H1 (cell line): ENCODE measurements at regions not wholly inside any gene's neighbourhood (a gene's known extent, or its start where the extent isn't known, plus 50 kb on each side); places are given as distances from the start of the nearest gene placed in this dataset.

Source experiments
- CTCF ChIA-PET: fragments of 300-600 bp; sonication (Branson Sonifier 250); formaldehyde crosslinking; loops from one replicate; lab custom pipeline; 2021; ENCODE audit not compliant: partially characterized antibody; lab: Charles Lee
- POLR2A ChIA-PET: fragments of 300-600 bp; sonication (Branson Sonifier 250); formaldehyde crosslinking; loops from one replicate; lab custom pipeline; 2021; ENCODE audit warnings: inconsistent platforms; ENCODE audit not compliant: partially characterized antibody; lab: Charles Lee
- DNase-seq, 2 experiments: peaks; one replicate each; pipeline versions ENCODE4 v3.0.0 to v3.0.0-alpha.2; 2010 to 2022; ENCODE audit warnings: low spot score in 2 of 2, low read depth in 1 of 2, mixed read lengths in 1 of 2
- FAIRE-seq: peaks from 2 replicates; lab custom pipeline; 2011; peaks lifted over from hg19 to GRCh38; lab: Jason Lieb, UNC
- H2AFZ ChIP-seq: 2 replicates; pipeline ENCODE4 v1.8.1; 2012; ENCODE audit warnings: low read length, inconsistent platforms
- H2AK5ac ChIP-seq: 2 replicates; pipeline ENCODE4 v1.6.1; 2013; ENCODE audit warnings: low read depth, low read length
- H2BK120ac ChIP-seq: replicated peaks from 2 replicates; pipeline ENCODE3; 2013; ENCODE audit warnings: low read depth, low read length, inconsistent platforms
- H2BK12ac ChIP-seq: 2 replicates; pipeline ENCODE4 v1.6.1; 2013; ENCODE audit warnings: low read depth, low read length
- H2BK15ac ChIP-seq: 2 replicates; pipeline ENCODE4 v1.6.1; 2013; ENCODE audit warnings: low read length
- H2BK20ac ChIP-seq: 2 replicates; pipeline ENCODE4 v1.6.1; 2013; ENCODE audit warnings: low read length
- H2BK5ac ChIP-seq: 2 replicates; pipeline ENCODE4 v1.6.1; 2013; ENCODE audit warnings: low read depth, low read length
- H3K14ac ChIP-seq: 2 replicates; pipeline ENCODE4 v1.6.1; 2013; ENCODE audit warnings: inconsistent platforms; ENCODE audit not compliant: insufficient read length
- H3K18ac ChIP-seq: 2 replicates; pipeline ENCODE4 v1.6.1; 2013; ENCODE audit warnings: low read length; ENCODE audit errors: extremely low read depth
- H3K23ac ChIP-seq: 2 replicates; pipeline ENCODE4 v1.6.1; 2013; ENCODE audit warnings: inconsistent platforms; ENCODE audit not compliant: insufficient read length
- H3K23me2 ChIP-seq: 2 replicates; pipeline ENCODE4 v1.6.1; 2013; ENCODE audit warnings: low read depth, low read length
- H3K27ac ChIP-seq: 2 replicates; pipeline ENCODE4 v1.6.1; 2011; ENCODE audit warnings: low read depth, low read length, inconsistent platforms
- H3K27me3 ChIP-seq, 4 experiments: replicated peaks in 1 of 4; 1 replicate in 1 of 4; 2 replicates in 3 of 4; pipeline versions ENCODE4 v1.6.1 to v1.8.1; 2011 to 2013; ENCODE audit warnings: low read length in 3 of 4, mild to moderate bottlenecking in 3 of 4, inconsistent platforms in 2 of 4, mixed read lengths in 2 of 4, moderate library complexity in 1 of 4; ENCODE audit not compliant: control insufficient read depth in 3 of 4, insufficient read depth in 3 of 4; ENCODE audit errors: extremely low read depth in 1 of 4
- H3K36me3 ChIP-seq, 4 experiments: 2 replicates each; pipeline versions ENCODE4 v1.6.1 to v1.8.1; 2011 to 2013; ENCODE audit warnings: mild to moderate bottlenecking in 4 of 4, low read length in 3 of 4, moderate library complexity in 2 of 4, control low read depth in 1 of 4, inconsistent platforms in 1 of 4; ENCODE audit not compliant: insufficient read depth in 4 of 4, control insufficient read depth in 2 of 4
- H3K4ac ChIP-seq: replicated peaks from 2 replicates; pipeline ENCODE3; 2013; ENCODE audit warnings: low read length, low read depth, mixed read lengths, inconsistent platforms; ENCODE audit not compliant: insufficient read length
- H3K4me1 ChIP-seq, 4 experiments: replicated peaks in 1 of 4; 1 replicate in 1 of 4; 2 replicates in 3 of 4; pipeline versions ENCODE4 v1.6.1 to v1.8.1; 2011 to 2013; ENCODE audit warnings: low read length in 3 of 4, inconsistent platforms in 2 of 4, mixed read lengths in 1 of 4; ENCODE audit not compliant: insufficient read depth in 4 of 4, control insufficient read depth in 3 of 4
- H3K4me2 ChIP-seq, 2 experiments: 2 replicates each; pipeline versions ENCODE4 v1.6.1 to v1.8.1; 2011 to 2013; ENCODE audit warnings: low read depth in 2 of 2, low read length in 2 of 2, control low read depth in 1 of 2, inconsistent platforms in 1 of 2, mild to moderate bottlenecking in 1 of 2; ENCODE audit not compliant: insufficient read depth in 1 of 2
- H3K4me3 ChIP-seq, 4 experiments: fragments of 200-600, 300-600 bp in 1 of 4; sonication (generic), shearing (Covaris generic), sonication (Bioruptor Twin) in 1 of 4; 2 replicates each; pipeline versions ENCODE4 v1.5.1 to v1.8.1; 2011 to 2016; ENCODE audit warnings: low read length in 4 of 4, low read depth in 3 of 4, control low read depth in 2 of 4, inconsistent platforms in 2 of 4, mild to moderate bottlenecking in 2 of 4, mixed read lengths in 1 of 4, moderate library complexity in 1 of 4; ENCODE audit not compliant: insufficient read depth in 2 of 4; ENCODE audit errors: extremely low read depth in 1 of 4
- H3K56ac ChIP-seq: replicated peaks from 2 replicates; pipeline ENCODE3; 2013; ENCODE audit warnings: low read depth, mild to moderate bottlenecking, mixed read lengths, low read length, inconsistent platforms; ENCODE audit not compliant: insufficient read length
- H3K79me1 ChIP-seq: 2 replicates; pipeline ENCODE4 v1.6.1; 2013; ENCODE audit warnings: low read depth, low read length, control low read depth
- H3K79me2 ChIP-seq, 2 experiments: 2 replicates each; pipeline versions ENCODE4 v1.6.1 to v1.8.1; 2012 to 2013; ENCODE audit warnings: low read length in 2 of 2, mild to moderate bottlenecking in 2 of 2, inconsistent platforms in 1 of 2; ENCODE audit not compliant: insufficient read depth in 2 of 2, control insufficient read depth in 1 of 2
- H3K9ac ChIP-seq, 4 experiments: replicated peaks in 1 of 4; 1 replicate in 1 of 4; 2 replicates in 3 of 4; pipeline versions ENCODE4 v1.6.1 to v1.8.1; 2011 to 2013; ENCODE audit warnings: low read depth in 3 of 4, low read length in 3 of 4, control low read depth in 2 of 4, mild to moderate bottlenecking in 2 of 4, moderate library complexity in 2 of 4, inconsistent platforms in 1 of 4; ENCODE audit errors: extremely low read depth in 1 of 4
- H3K9me3 ChIP-seq, 2 experiments: 2 replicates each; pipeline versions ENCODE4 v1.6.1 to v1.8.1; 2012 to 2013; ENCODE audit warnings: mild to moderate bottlenecking in 2 of 2, moderate library complexity in 2 of 2, control low read depth in 1 of 2, inconsistent platforms in 1 of 2, low read depth in 1 of 2, low read length in 1 of 2, mixed read lengths in 1 of 2; ENCODE audit not compliant: insufficient read depth in 2 of 2
- H4K20me1 ChIP-seq, 2 experiments: replicated peaks in 1 of 2; 2 replicates each; pipeline versions ENCODE3 to v1.8.1; 2011 to 2013; ENCODE audit warnings: inconsistent platforms in 2 of 2, low read length in 2 of 2, mild to moderate bottlenecking in 1 of 2; ENCODE audit not compliant: insufficient read depth in 2 of 2, control insufficient read depth in 1 of 2
- H4K5ac ChIP-seq: 2 replicates; pipeline ENCODE4 v1.6.1; 2013; ENCODE audit warnings: low read length, low read depth, mixed read lengths, inconsistent platforms; ENCODE audit not compliant: insufficient read length
- H4K8ac ChIP-seq: 2 replicates; pipeline ENCODE4 v1.8.0; 2013; ENCODE audit warnings: mild to moderate bottlenecking, moderate library complexity, low read length, inconsistent platforms; ENCODE audit not compliant: insufficient read depth; ENCODE audit errors: extremely low read depth
- H4K91ac ChIP-seq: replicated peaks from 2 replicates; pipeline ENCODE3; 2013; ENCODE audit warnings: low read length, mixed read lengths, inconsistent platforms; ENCODE audit not compliant: insufficient read length
- CEBPB ChIP-seq: IDR thresholded peaks from 2 replicates; pipeline ENCODE4 v1.6.1; 2012; ENCODE audit warnings: low read depth, low read length
- JUND ChIP-seq: IDR thresholded peaks from 2 replicates; pipeline ENCODE4 v1.6.1; 2011; ENCODE audit warnings: mild to moderate bottlenecking, improper control_type of control experiment, low read length
- WGBS, 2 experiments: shearing (Covaris generic) in 1 of 2; methylation state at CpG; one replicate each; pipeline versions ENCODE4 v1.1.6 to v1.1.7; 2013 to 2015; ENCODE audit warnings: low lambda C conversion rate in 2 of 2, mixed read lengths in 2 of 2, inconsistent platforms in 1 of 2, low coverage in 1 of 2, missing lambda C conversion rate in 1 of 2; ENCODE audit not compliant: insufficient replicate concordance in 2 of 2, insufficient coverage in 1 of 2, insufficient read length in 1 of 2; ENCODE audit errors: extremely low coverage in 1 of 2, missing lambda C conversion rate in 1 of 2; 5-methylcytosine and 5-hydroxymethylcytosine counted together
- TF ChIP-seq, protein P1 (sequence below): IDR thresholded peaks from 2 replicates; pipeline ENCODE4 v1.6.1; 2012; ENCODE audit warnings: low read length, inconsistent platforms

DNA sequence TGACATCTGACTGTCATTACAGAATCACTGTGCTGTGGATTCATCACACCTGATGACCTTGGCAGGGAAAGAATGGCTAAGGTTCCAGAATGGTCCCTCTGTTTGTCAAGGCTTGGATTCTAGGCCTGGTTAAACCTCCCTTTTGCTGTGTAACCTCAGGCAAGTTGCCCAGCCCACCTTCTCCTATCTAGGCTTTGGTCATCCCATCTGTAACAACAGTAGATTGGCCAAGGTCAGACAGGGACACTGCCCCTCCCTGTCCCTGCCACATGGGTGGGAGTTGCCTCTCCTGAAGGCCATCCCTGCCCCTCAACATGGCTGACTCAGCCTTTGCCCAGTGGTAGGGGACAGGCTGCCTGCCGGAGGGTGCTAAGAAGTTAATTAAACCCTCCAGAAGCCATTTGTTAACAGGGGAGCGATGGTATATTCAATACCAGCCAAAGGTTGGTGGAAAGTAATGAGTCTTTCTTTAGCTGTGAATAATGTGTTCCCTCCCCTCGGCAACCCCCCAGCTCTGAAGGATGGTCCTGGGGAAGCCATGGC, 149.8 kb upstream of the PCBD1 start:
- Histone ChIP-seq H3K18ac (no peak overlapping the region), H2BK15ac (no peak overlapping the region), H2BK20ac (no peak overlapping the region), H4K20me1 (no peaks in the 10 kb centered on the region), H3K23me2 (no peaks in the 10 kb centered on the region), H3K4me2 (no peak overlapping the region), H4K91ac (no peak overlapping the region), H2AFZ (no peak overlapping the region), H3K36me3 (no peaks in the 10 kb centered on the region), H3K56ac (no peak overlapping the region), H3K27ac (no peak overlapping the region), H3K79me1 (no peaks in the 10 kb centered on the region), H3K4me1 (no peaks in the 10 kb centered on the region), H3K9me3 (no peaks in the 10 kb centered on the region), H2AK5ac (no peak overlapping the region), H3K14ac (no peak overlapping the region), H3K23ac (no peak overlapping the region), H3K27me3 (no peaks in the 10 kb centered on the region), H4K8ac (no peak overlapping the region), H2BK5ac (no peak overlapping the region), H2BK120ac (no peak overlapping the region), H2BK12ac (no peak overlapping the region), H4K5ac (no peak overlapping the region), H3K9ac (0 out of 7 replicates have a peak overlapping the region, but pooled peaks of 1 of the 4 experiments have one; percentile 18), H3K79me2 (no peaks in the 10 kb centered on the region), H3K4ac (no peak overlapping the region), H3K4me3 (no peak overlapping the region)
- TF ChIP-seq JUND (no peak), CEBPB (no peak)
- TF ChIP-seq, protein P1, sequence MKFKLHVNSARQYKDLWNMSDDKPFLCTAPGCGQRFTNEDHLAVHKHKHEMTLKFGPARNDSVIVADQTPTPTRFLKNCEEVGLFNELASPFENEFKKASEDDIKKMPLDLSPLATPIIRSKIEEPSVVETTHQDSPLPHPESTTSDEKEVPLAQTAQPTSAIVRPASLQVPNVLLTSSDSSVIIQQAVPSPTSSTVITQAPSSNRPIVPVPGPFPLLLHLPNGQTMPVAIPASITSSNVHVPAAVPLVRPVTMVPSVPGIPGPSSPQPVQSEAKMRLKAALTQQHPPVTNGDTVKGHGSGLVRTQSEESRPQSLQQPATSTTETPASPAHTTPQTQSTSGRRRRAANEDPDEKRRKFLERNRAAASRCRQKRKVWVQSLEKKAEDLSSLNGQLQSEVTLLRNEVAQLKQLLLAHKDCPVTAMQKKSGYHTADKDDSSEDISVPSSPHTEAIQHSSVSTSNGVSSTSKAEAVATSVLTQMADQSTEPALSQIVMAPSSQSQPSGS, result no peak
- ChIA-PET CTCF (interaction anchor here (0.8 to 1.2 kb wide), 3 partner anchors 25 to 114 kb away, joined by 3 read pairs; no protein-coding TSS in a partner anchor), POLR2A (no interaction called here)
- FAIRE-seq, result no peak
- no peak for DNase-seq
- WGBS, 2 experiments, result 55% methylated on average over 3 of the region's 3 CpGs; no CpG with 5 or more reads in 1 of the 2 experiments
